Duodenal mucosa (tissue), 2 donors: ENCODE measurements at regions not wholly inside any gene's neighbourhood (a gene's known extent, or its start where the extent isn't known, plus 50 kb on each side); places are given as distances from the start of the nearest gene placed in this dataset.

Experiments used
- H3K27ac ChIP-seq: one replicate; pipeline ENCODE4 v1.7.0; 2013; ENCODE audit warnings: low read depth, low read length
- H3K27me3 ChIP-seq, 2 donors: one replicate each; pipeline ENCODE4 v1.7.0; 2013; ENCODE audit warnings: low read length in 2 of 2, control low read depth in 1 of 2; ENCODE audit not compliant: insufficient read depth in 2 of 2, control insufficient read depth in 1 of 2
- H3K36me3 ChIP-seq, 2 donors: one replicate each; pipeline ENCODE4 v1.7.0; 2013; ENCODE audit warnings: low read length in 2 of 2, control low read depth in 1 of 2; ENCODE audit not compliant: insufficient read depth in 2 of 2, control insufficient read depth in 1 of 2
- H3K4me1 ChIP-seq, 2 donors: one replicate each; pipeline ENCODE4 v1.7.0; 2013; ENCODE audit warnings: low read length in 2 of 2, control low read depth in 1 of 2; ENCODE audit not compliant: insufficient read depth in 2 of 2, control insufficient read depth in 1 of 2
- H3K4me3 ChIP-seq, 2 donors: one replicate each; pipeline ENCODE4 v1.7.0; 2013; ENCODE audit warnings: low read length in 2 of 2, low read depth in 1 of 2
- H3K9ac ChIP-seq, 2 donors: one replicate each; pipeline ENCODE4 v1.7.0; 2013; ENCODE audit warnings: low read length in 2 of 2, low read depth in 1 of 2
- H3K9me3 ChIP-seq, 2 donors: one replicate each; pipeline ENCODE4 v1.7.0; 2013; ENCODE audit warnings: low read length in 2 of 2, control low read depth in 1 of 2; ENCODE audit not compliant: control insufficient read depth in 1 of 2

GRCh38 chr12:30820406-30820946 lies 65.7 kb upstream of the CAPRIN2 start:
- H3K27me3 ChIP-seq, result peaks cover 0 to 2% of the 10 kb centered on the region in 2 donors
- no peak overlapping the region for H3K27ac ChIP-seq
- H3K4me1 ChIP-seq, result peaks cover 0 to 5% of the 10 kb centered on the region in 2 donors
- H3K9me3 ChIP-seq, result no peaks in the 10 kb centered on the region
- no peak overlapping the region for H3K9ac ChIP-seq
- H3K36me3 ChIP-seq, result no peaks in the 10 kb centered on the region
- no peak overlapping the region for H3K4me3 ChIP-seq

GRCh38 chr12:30818562-30818961 lies 63.8 kb upstream of the CAPRIN2 start:
- no peak overlapping the region for H3K27ac ChIP-seq
- H3K36me3 ChIP-seq, result no peaks in the 10 kb centered on the region
- no peak overlapping the region for H3K9ac ChIP-seq
- peaks cover 0 to 2% of the 10 kb centered on the region in 2 donors for H3K27me3 ChIP-seq
- no peaks in the 10 kb centered on the region for H3K9me3 ChIP-seq
- peaks cover 0 to 5% of the 10 kb centered on the region in 2 donors for H3K4me1 ChIP-seq
- no peak overlapping the region for H3K4me3 ChIP-seq

DNA sequence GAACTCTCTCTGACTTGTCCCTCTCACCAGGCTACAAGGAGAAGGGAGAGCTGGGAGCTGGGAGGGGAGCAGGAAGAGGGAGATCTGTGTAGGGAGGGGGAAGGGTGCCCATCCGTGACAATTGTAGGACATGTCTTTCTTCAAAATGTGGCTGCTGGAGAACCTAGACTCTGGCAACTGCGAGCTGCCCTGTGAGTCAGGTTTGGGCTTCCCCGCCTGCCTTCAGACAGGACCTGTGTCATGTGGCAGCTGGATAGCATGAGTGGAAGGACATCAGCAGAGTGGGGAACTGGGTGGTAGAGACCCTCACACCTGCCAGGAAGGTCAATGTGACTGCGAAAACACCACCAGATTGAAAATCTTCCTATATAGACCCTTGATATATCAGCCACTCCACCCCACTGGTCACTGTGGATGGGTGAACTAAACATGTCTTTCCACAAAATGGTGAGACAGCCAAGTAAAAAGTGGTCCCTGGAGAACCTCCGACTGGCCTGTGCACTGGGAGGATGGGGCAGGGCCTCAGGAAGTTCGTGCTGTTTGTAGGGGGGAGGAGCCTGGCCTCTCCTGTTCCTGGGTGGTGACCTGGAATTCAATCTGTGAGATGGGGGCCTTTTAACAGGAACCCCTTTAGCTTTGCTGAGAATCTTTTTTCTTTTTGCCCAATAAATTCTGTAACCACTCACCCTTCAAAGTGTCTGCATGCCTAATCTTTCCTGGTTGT lies 62.2 kb upstream of the CAPRIN2 start:
- H3K36me3 ChIP-seq, result no peaks in the 10 kb centered on the region
- H3K4me3 ChIP-seq, result no peak overlapping the region
- no peak overlapping the region for H3K9ac ChIP-seq
- H3K4me1 ChIP-seq, result no peaks in the 10 kb centered on the region
- H3K27me3 ChIP-seq, result peaks cover 0 to 2% of the 10 kb centered on the region in 2 donors
- H3K9me3 ChIP-seq, result no peaks in the 10 kb centered on the region
- no peak overlapping the region for H3K27ac ChIP-seq

- no peak overlapping the region for H3K9ac ChIP-seq
- H3K4me3 ChIP-seq, result no peak overlapping the region
- H3K9me3 ChIP-seq, result no peaks in the 10 kb centered on the region
- no peaks in the 10 kb centered on the region for H3K36me3 ChIP-seq
- no peaks in the 10 kb centered on the region for H3K27me3 ChIP-seq
- no peak overlapping the region for H3K27ac ChIP-seq
- H3K4me1 ChIP-seq, result no peaks in the 10 kb centered on the region
Observed at GRCh38 chr12:30814295-30814655, 59.5 kb upstream of the CAPRIN2 start.

- Histone ChIP-seq H3K4me1 (no peaks in the 10 kb centered on the region), H3K4me3 (no peak overlapping the region), H3K36me3 (no peaks in the 10 kb centered on the region), H3K27ac (no peak overlapping the region), H3K9me3 (no peaks in the 10 kb centered on the region), H3K9ac (no peak overlapping the region), H3K27me3 (no peaks in the 10 kb centered on the region)
Observed at GRCh38 chr12:30813525-30814294, 59.0 kb upstream of the CAPRIN2 start.

DNA sequence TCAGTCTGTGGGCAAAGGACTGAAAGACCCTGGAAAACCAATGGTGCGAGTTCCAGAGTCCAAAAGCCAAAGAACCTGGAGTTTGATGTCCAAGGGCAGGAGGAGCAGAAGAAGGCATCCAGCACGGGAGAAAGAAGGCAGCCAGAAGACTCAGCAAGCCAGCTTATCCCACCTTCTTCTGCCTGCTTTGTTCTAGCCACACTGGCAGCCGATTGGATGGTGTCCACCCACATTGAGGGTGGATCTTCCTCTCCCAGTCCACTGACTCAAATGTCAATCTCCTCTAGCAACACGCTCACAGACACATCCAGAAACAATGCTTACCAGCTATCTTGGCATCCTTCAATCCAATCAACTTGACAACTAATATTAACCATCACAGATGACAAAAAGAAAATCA lies 57.2 kb upstream of the CAPRIN2 start:
- Histone ChIP-seq H3K36me3 (no peaks in the 10 kb centered on the region), H3K9me3 (no peaks in the 10 kb centered on the region), H3K4me3 (no peak overlapping the region), H3K27me3 (no peaks in the 10 kb centered on the region), H3K9ac (no peak overlapping the region), H3K4me1 (no peaks in the 10 kb centered on the region), H3K27ac (no peak overlapping the region)

- Histone ChIP-seq H3K27me3 (no peaks in the 10 kb centered on the region), H3K9ac (no peak overlapping the region), H3K36me3 (no peaks in the 10 kb centered on the region), H3K9me3 (no peaks in the 10 kb centered on the region), H3K4me3 (no peak overlapping the region), H3K4me1 (no peaks in the 10 kb centered on the region), H3K27ac (no peak overlapping the region)
Observed at GRCh38 chr12:30810918-30811317, 56.2 kb upstream of the CAPRIN2 start.

DNA sequence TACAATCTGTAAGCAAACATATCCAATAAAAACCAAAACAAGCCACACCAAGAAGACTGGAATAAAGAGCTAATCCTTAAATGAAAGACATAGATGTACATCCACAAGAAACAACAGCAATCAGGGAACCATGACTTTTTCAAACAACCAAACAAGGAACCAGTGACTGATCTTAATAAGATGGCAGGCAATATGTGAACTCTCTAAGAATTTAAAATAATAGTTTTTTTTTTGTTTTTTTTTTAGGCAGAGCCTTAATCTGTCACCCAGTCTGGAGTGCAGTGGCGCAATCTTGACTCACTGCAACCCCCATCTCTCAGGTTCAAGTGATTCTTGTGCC lies 52.9 kb upstream of the CAPRIN2 start:
- H3K4me3 ChIP-seq, result no peak overlapping the region

GRCh38 chr12:30806989-30807694 lies 52.4 kb upstream of the CAPRIN2 start:
- no peaks in the 10 kb centered on the region for H3K27me3 ChIP-seq
- no peaks in the 10 kb centered on the region for H3K4me1 ChIP-seq
- H3K9ac ChIP-seq, result no peak overlapping the region

More for the DNA sequence above, 52.9 kb upstream of the CAPRIN2 start:
- H3K9ac ChIP-seq, result no peak overlapping the region
- H3K27ac ChIP-seq, result no peak overlapping the region
- H3K9me3 ChIP-seq, result no peaks in the 10 kb centered on the region
- H3K27me3 ChIP-seq, result no peaks in the 10 kb centered on the region
- no peaks in the 10 kb centered on the region for H3K4me1 ChIP-seq
- H3K36me3 ChIP-seq, result no peaks in the 10 kb centered on the region

GRCh38 chr12:30805959-30806358 lies 51.2 kb upstream of the CAPRIN2 start:
- Histone ChIP-seq H3K4me1 (no peaks in the 10 kb centered on the region), H3K4me3 (no peak overlapping the region), H3K36me3 (no peaks in the 10 kb centered on the region), H3K27ac (no peak overlapping the region), H3K9me3 (no peaks in the 10 kb centered on the region), H3K9ac (no peak overlapping the region), H3K27me3 (no peaks in the 10 kb centered on the region)

More at GRCh38 chr12:30806989-30807694, 52.4 kb upstream of the CAPRIN2 start:
- Histone ChIP-seq H3K27ac (no peak overlapping the region), H3K4me3 (no peak overlapping the region), H3K36me3 (no peaks in the 10 kb centered on the region), H3K9me3 (no peaks in the 10 kb centered on the region)
